ENCODE measurements at regions not wholly inside any gene's neighbourhood (a gene's known extent, or its start where the extent isn't known, plus 50 kb on each side); places are given as distances from the start of the nearest gene placed in this dataset.

GRCh38 chr1:218867066-218867465 is 306.6 kb upstream of the LYPLAL1 start:
- TF ChIP-seq IRF3 (IDR thresholded peaks at IDR 0.05) (no peak), CTCF (IDR thresholded peaks at IDR 0.05 in 2 of 3, conservative IDR thresholded peaks at IDR 0.05 in 1 of 3; ENCODE audit: control insufficient read depth in 2 of 3, extremely low read depth in 1 of 3, insufficient read depth in 1 of 3, low read depth in 3 of 3, low read length in 3 of 3) (no peak), CBX5 (IDR thresholded peaks at IDR 0.05; ENCODE audit: low read depth) (no peak)

Measured in GM12878 (cell line).